ENCODE measurements at regions not wholly inside any gene's neighbourhood (a gene's known extent, or its start where the extent isn't known, plus 50 kb on each side); places are given as distances from the start of the nearest gene placed in this dataset.

DNA sequence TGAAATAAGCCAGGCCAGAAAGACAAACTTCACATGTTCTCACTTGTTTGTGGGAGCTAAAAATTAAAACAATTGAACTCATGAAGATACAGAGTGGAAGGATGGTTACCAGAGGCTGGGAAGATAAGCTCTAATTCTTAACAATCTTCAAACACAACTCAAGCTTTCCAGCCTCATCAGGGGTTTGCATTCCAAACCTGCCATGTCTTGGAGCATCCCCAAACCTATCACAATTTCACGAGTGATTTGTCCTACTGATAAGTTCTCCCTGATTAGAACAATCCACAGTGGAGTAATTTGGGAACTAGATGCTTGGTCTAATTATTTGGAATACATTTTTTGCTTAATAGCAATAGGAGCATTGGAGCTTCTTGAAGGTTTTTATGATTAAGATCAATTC is 418.5 kb upstream of the PKN2 start:
- TF ChIP-seq, protein P1, sequence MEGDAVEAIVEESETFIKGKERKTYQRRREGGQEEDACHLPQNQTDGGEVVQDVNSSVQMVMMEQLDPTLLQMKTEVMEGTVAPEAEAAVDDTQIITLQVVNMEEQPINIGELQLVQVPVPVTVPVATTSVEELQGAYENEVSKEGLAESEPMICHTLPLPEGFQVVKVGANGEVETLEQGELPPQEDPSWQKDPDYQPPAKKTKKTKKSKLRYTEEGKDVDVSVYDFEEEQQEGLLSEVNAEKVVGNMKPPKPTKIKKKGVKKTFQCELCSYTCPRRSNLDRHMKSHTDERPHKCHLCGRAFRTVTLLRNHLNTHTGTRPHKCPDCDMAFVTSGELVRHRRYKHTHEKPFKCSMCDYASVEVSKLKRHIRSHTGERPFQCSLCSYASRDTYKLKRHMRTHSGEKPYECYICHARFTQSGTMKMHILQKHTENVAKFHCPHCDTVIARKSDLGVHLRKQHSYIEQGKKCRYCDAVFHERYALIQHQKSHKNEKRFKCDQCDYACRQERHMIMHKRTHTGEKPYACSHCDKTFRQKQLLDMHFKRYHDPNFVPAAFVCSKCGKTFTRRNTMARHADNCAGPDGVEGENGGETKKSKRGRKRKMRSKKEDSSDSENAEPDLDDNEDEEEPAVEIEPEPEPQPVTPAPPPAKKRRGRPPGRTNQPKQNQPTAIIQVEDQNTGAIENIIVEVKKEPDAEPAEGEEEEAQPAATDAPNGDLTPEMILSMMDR (IDR thresholded peaks at IDR 0.05; ENCODE audit: low read length), result no peak
- no peak for TF ChIP-seq EZH2 (IDR thresholded peaks at IDR 0.05; ENCODE audit: borderline replicate concordance, low read length)

Data from OCI-LY1 (cell line).